ENCODE measurements at regions not wholly inside any gene's neighbourhood (a gene's known extent, or its start where the extent isn't known, plus 50 kb on each side); places are given as distances from the start of the nearest gene placed in this dataset.

- Mint-ChIP-seq H3K9me3 (peaks cover 13% of the 10 kb centered on the region), H3K4me1 (no peaks in the 10 kb centered on the region), H3K27ac (ENCODE audit: low read depth) (no peak overlapping the region), H3K36me3 (ENCODE audit: insufficient read depth) (no peaks in the 10 kb centered on the region), H3K27me3 (no peaks in the 10 kb centered on the region), H3K4me3 (no peak overlapping the region)
- DNase-seq (ENCODE audit: low spot score in 2 of 2) = no peak
- no peak for ATAC-seq (replicated peaks; ENCODE audit: extremely low read depth, poor library complexity, severe bottlenecking)
Measured at GRCh38 chr16:5640883-5641282, 543.3 kb upstream of the EEF2KMT start.

- Mint-ChIP-seq H3K4me3 (no peak overlapping the region), H3K27ac (ENCODE audit: low read depth) (no peak overlapping the region), H3K9me3 (peaks cover 13% of the 10 kb centered on the region), H3K4me1 (no peaks in the 10 kb centered on the region), H3K36me3 (ENCODE audit: insufficient read depth) (no peaks in the 10 kb centered on the region), H3K27me3 (no peaks in the 10 kb centered on the region)
- ATAC-seq (replicated peaks; ENCODE audit: extremely low read depth, poor library complexity, severe bottlenecking) (no peak), DNase-seq (ENCODE audit: low spot score in 2 of 2) (no peak)
Measured at GRCh38 chr16:5639531-5639930, 541.9 kb upstream of the EEF2KMT start.

- Mint-ChIP-seq H3K9me3 (no peaks in the 10 kb centered on the region), H3K36me3 (ENCODE audit: insufficient read depth) (no peaks in the 10 kb centered on the region)
Measured at GRCh38 chr16:5635331-5635730, 537.7 kb upstream of the EEF2KMT start.

GRCh38 chr16:5634666-5635180, 537.1 kb upstream of the EEF2KMT start:
- Mint-ChIP-seq H3K4me1 (no peaks in the 10 kb centered on the region), H3K27ac (ENCODE audit: low read depth) (no peak overlapping the region), H3K9me3 (no peaks in the 10 kb centered on the region), H3K36me3 (ENCODE audit: insufficient read depth) (no peaks in the 10 kb centered on the region), H3K4me3 (no peak overlapping the region), H3K27me3 (no peaks in the 10 kb centered on the region)
- no peak for DNase-seq (ENCODE audit: low spot score in 2 of 2)
- no peak for ATAC-seq (replicated peaks; ENCODE audit: extremely low read depth, poor library complexity, severe bottlenecking)

More at GRCh38 chr16:5635331-5635730, 537.7 kb upstream of the EEF2KMT start:
- no peaks in the 10 kb centered on the region for H3K4me1 Mint-ChIP-seq
- H3K27ac Mint-ChIP-seq (ENCODE audit: low read depth) = no peak overlapping the region
- no peak for DNase-seq (ENCODE audit: low spot score in 2 of 2)
- no peak overlapping the region for H3K4me3 Mint-ChIP-seq
- H3K27me3 Mint-ChIP-seq = no peaks in the 10 kb centered on the region
- ATAC-seq (replicated peaks; ENCODE audit: extremely low read depth, poor library complexity, severe bottlenecking) = no peak

GRCh38 chr16:5633845-5634440, 536.3 kb upstream of the EEF2KMT start:
- Mint-ChIP-seq H3K4me1 (no peaks in the 10 kb centered on the region), H3K36me3 (ENCODE audit: insufficient read depth) (no peaks in the 10 kb centered on the region), H3K27ac (ENCODE audit: low read depth) (no peak overlapping the region), H3K4me3 (no peak overlapping the region), H3K27me3 (no peaks in the 10 kb centered on the region), H3K9me3 (no peaks in the 10 kb centered on the region)
- DNase-seq (ENCODE audit: low spot score in 2 of 2) = no peak
- ATAC-seq (replicated peaks; ENCODE audit: extremely low read depth, poor library complexity, severe bottlenecking) = no peak

- Mint-ChIP-seq H3K4me1 (no peaks in the 10 kb centered on the region), H3K4me3 (no peak overlapping the region), H3K27ac (ENCODE audit: low read depth) (no peak overlapping the region), H3K36me3 (ENCODE audit: insufficient read depth) (no peaks in the 10 kb centered on the region), H3K27me3 (peaks cover 11% of the 10 kb centered on the region), H3K9me3 (peaks cover 11% of the 10 kb centered on the region)
- no peak for DNase-seq (ENCODE audit: low spot score in 2 of 2)
- no peak for ATAC-seq (replicated peaks; ENCODE audit: extremely low read depth, poor library complexity, severe bottlenecking)
Measured at GRCh38 chr16:5622234-5622884, 524.8 kb upstream of the EEF2KMT start.

GRCh38 chr16:5621826-5622225, 524.2 kb upstream of the EEF2KMT start:
- Mint-ChIP-seq H3K4me3 (no peak overlapping the region), H3K27me3 (peaks cover 16% of the 10 kb centered on the region), H3K4me1 (no peaks in the 10 kb centered on the region), H3K27ac (ENCODE audit: low read depth) (no peak overlapping the region), H3K36me3 (ENCODE audit: insufficient read depth) (no peaks in the 10 kb centered on the region), H3K9me3 (peaks cover 11% of the 10 kb centered on the region)
- ATAC-seq (replicated peaks; ENCODE audit: extremely low read depth, poor library complexity, severe bottlenecking) (no peak), DNase-seq (ENCODE audit: low spot score in 2 of 2) (no peak)

- no peaks in the 10 kb centered on the region for H3K4me1 Mint-ChIP-seq
- no peak overlapping the region for H3K4me3 Mint-ChIP-seq
- ATAC-seq (replicated peaks; ENCODE audit: extremely low read depth, poor library complexity, severe bottlenecking) = no peak
- DNase-seq (ENCODE audit: low spot score in 2 of 2) = no peak
- H3K9me3 Mint-ChIP-seq = peaks cover 11% of the 10 kb centered on the region
- H3K27me3 Mint-ChIP-seq = peaks cover 18% of the 10 kb centered on the region
- peaks cover 3% of the 10 kb centered on the region for H3K36me3 Mint-ChIP-seq (ENCODE audit: insufficient read depth)
- no peak overlapping the region for H3K27ac Mint-ChIP-seq (ENCODE audit: low read depth)
Measured at GRCh38 chr16:5619304-5619703, 521.7 kb upstream of the EEF2KMT start.

GRCh38 chr16:5616841-5617240, 519.2 kb upstream of the EEF2KMT start:
- Mint-ChIP-seq H3K27ac (ENCODE audit: low read depth) (no peak overlapping the region), H3K4me1 (no peaks in the 10 kb centered on the region), H3K4me3 (no peak overlapping the region), H3K36me3 (ENCODE audit: insufficient read depth) (peaks cover 3% of the 10 kb centered on the region), H3K27me3 (peaks cover 18% of the 10 kb centered on the region), H3K9me3 (peaks cover 15% of the 10 kb centered on the region)
- ATAC-seq (replicated peaks; ENCODE audit: extremely low read depth, poor library complexity, severe bottlenecking) = no peak
- DNase-seq (ENCODE audit: low spot score in 2 of 2) = no peak

- H3K27ac Mint-ChIP-seq (ENCODE audit: low read depth) = no peak overlapping the region
- H3K36me3 Mint-ChIP-seq (ENCODE audit: insufficient read depth) = peaks cover 3% of the 10 kb centered on the region
- H3K4me1 Mint-ChIP-seq = no peaks in the 10 kb centered on the region
- ATAC-seq (replicated peaks; ENCODE audit: extremely low read depth, poor library complexity, severe bottlenecking) (no peak), DNase-seq (ENCODE audit: low spot score in 2 of 2) (no peak)
- peaks cover 18% of the 10 kb centered on the region for H3K27me3 Mint-ChIP-seq
- H3K4me3 Mint-ChIP-seq = no peak overlapping the region
- peaks cover 15% of the 10 kb centered on the region for H3K9me3 Mint-ChIP-seq
Measured at GRCh38 chr16:5615868-5616642, 518.5 kb upstream of the EEF2KMT start.

- H3K4me3 Mint-ChIP-seq = no peak overlapping the region
- no peaks in the 10 kb centered on the region for H3K36me3 Mint-ChIP-seq (ENCODE audit: insufficient read depth)
- H3K27me3 Mint-ChIP-seq = no peaks in the 10 kb centered on the region
- DNase-seq (ENCODE audit: low spot score in 2 of 2) (no peak), ATAC-seq (replicated peaks; ENCODE audit: extremely low read depth, poor library complexity, severe bottlenecking) (no peak)
- no peaks in the 10 kb centered on the region for H3K4me1 Mint-ChIP-seq
- no peak overlapping the region for H3K27ac Mint-ChIP-seq (ENCODE audit: low read depth)
- peaks cover 3% of the 10 kb centered on the region for H3K9me3 Mint-ChIP-seq
Measured at GRCh38 chr16:5607169-5607568, 509.6 kb upstream of the EEF2KMT start.

- Mint-ChIP-seq H3K4me1 (no peaks in the 10 kb centered on the region), H3K27me3 (no peaks in the 10 kb centered on the region), H3K4me3 (no peak overlapping the region), H3K9me3 (no peaks in the 10 kb centered on the region), H3K36me3 (ENCODE audit: insufficient read depth) (no peaks in the 10 kb centered on the region), H3K27ac (ENCODE audit: low read depth) (no peak overlapping the region)
- DNase-seq (ENCODE audit: low spot score in 2 of 2) (no peak), ATAC-seq (replicated peaks; ENCODE audit: extremely low read depth, poor library complexity, severe bottlenecking) (no peak)
Measured at GRCh38 chr16:5605404-5605803, 507.8 kb upstream of the EEF2KMT start.

GRCh38 chr16:5604770-5605169, 507.2 kb upstream of the EEF2KMT start:
- DNase-seq (ENCODE audit: low spot score in 2 of 2) (no peak), ATAC-seq (replicated peaks; ENCODE audit: extremely low read depth, poor library complexity, severe bottlenecking) (no peak)
- Mint-ChIP-seq H3K9me3 (no peaks in the 10 kb centered on the region), H3K27me3 (no peaks in the 10 kb centered on the region), H3K27ac (ENCODE audit: low read depth) (no peak overlapping the region), H3K36me3 (ENCODE audit: insufficient read depth) (no peaks in the 10 kb centered on the region), H3K4me1 (no peaks in the 10 kb centered on the region), H3K4me3 (no peak overlapping the region)

Data from central memory CD8-positive, alpha-beta T cell (primary cell).